HEK293 (cell line): ENCODE measurements at regions not wholly inside any gene's neighbourhood (a gene's known extent, or its start where the extent isn't known, plus 50 kb on each side); places are given as distances from the start of the nearest gene placed in this dataset.

Source experiments
- KLF1 ChIP-seq: fragments of 450-650 bp; formaldehyde crosslinking; IDR thresholded peaks from 2 replicates; pipeline ENCODE4 v1.5.1; 2016; ENCODE audit warnings: missing biosample characterization, missing genetic modification characterization
- ZNF335 ChIP-seq: fragments of 450-650 bp; formaldehyde crosslinking; conservative IDR thresholded peaks from 2 replicates; pipeline ENCODE4 v1.5.1; 2016; ENCODE audit warnings: missing biosample characterization, missing genetic modification characterization
- ZSCAN30 ChIP-seq: fragments of 450-650 bp; IDR thresholded peaks from 2 replicates; pipeline ENCODE4 v1.5.1; 2018; ENCODE audit warnings: missing biosample characterization, mild to moderate bottlenecking, missing genetic modification characterization, moderate library complexity

- TF ChIP-seq KLF1 (no peak), ZSCAN30 (tag by site-specific recombination) (no peak), ZNF335 (tag by site-specific recombination) (no peak)
These were observed 158.1 kb upstream of the NREP start for GRCh38 chr5:111914966-111915636.
